ENCODE measurements at regions not wholly inside any gene's neighbourhood (a gene's known extent, or its start where the extent isn't known, plus 50 kb on each side); places are given as distances from the start of the nearest gene placed in this dataset.

GRCh38 chr7:41459623-41460261, 243.1 kb downstream of the INHBA start:
- Histone ChIP-seq H3K36me3 (no peaks in the 10 kb centered on the region), H3K4me1 (replicated peaks) (no peaks in the 10 kb centered on the region), H3K27ac (no peak overlapping the region), H3K27me3 (replicated peaks; ENCODE audit: insufficient read depth) (no peaks in the 10 kb centered on the region), H3K4me3 (no peak overlapping the region), H3K9me3 (no peaks in the 10 kb centered on the region)
- DNase-seq (ENCODE audit: low spot score) = no peak
- WGBS = 65% methylated on average over 8 of the region's 8 CpGs
- intact Hi-C loops (cut with DNase I) = no loop called here
- TF ChIP-seq POLR2A (IDR thresholded peaks at IDR 0.05) (no peak), CTCF (IDR thresholded peaks at IDR 0.05) (no peak), POLR2AphosphoS5 (IDR thresholded peaks at IDR 0.05) (no peak)

- TF ChIP-seq CTCF (IDR thresholded peaks at IDR 0.05) = no peak
- no peak for TF ChIP-seq POLR2AphosphoS5 (IDR thresholded peaks at IDR 0.05)
- TF ChIP-seq POLR2A (IDR thresholded peaks at IDR 0.05) = no peak
- no peaks in the 10 kb centered on the region for H3K4me1 ChIP-seq (replicated peaks)
- intact Hi-C loops (cut with DNase I) = no loop called here
- no peaks in the 10 kb centered on the region for H3K27me3 ChIP-seq (replicated peaks; ENCODE audit: insufficient read depth)
- 89% methylated on average over 5 of the region's 5 CpGs for WGBS
- no peak overlapping the region for H3K27ac ChIP-seq
- DNase-seq (ENCODE audit: low spot score) = no peak
- no peaks in the 10 kb centered on the region for H3K9me3 ChIP-seq
- no peak overlapping the region for H3K4me3 ChIP-seq
- H3K36me3 ChIP-seq = no peaks in the 10 kb centered on the region
Measured at GRCh38 chr7:41459183-41459582, 243.7 kb downstream of the INHBA start.

GRCh38 chr7:41457832-41458437, 245.0 kb downstream of the INHBA start:
- H3K9me3 ChIP-seq = no peaks in the 10 kb centered on the region
- no peak for DNase-seq (ENCODE audit: low spot score)
- no peaks in the 10 kb centered on the region for H3K4me1 ChIP-seq (replicated peaks)
- H3K27me3 ChIP-seq (replicated peaks; ENCODE audit: insufficient read depth) = no peaks in the 10 kb centered on the region
- H3K36me3 ChIP-seq = no peaks in the 10 kb centered on the region
- TF ChIP-seq CTCF (IDR thresholded peaks at IDR 0.05) (no peak), POLR2A (IDR thresholded peaks at IDR 0.05) (no peak), POLR2AphosphoS5 (IDR thresholded peaks at IDR 0.05) (no peak)
- intact Hi-C loops (cut with DNase I) = no loop called here
- H3K27ac ChIP-seq = no peak overlapping the region
- H3K4me3 ChIP-seq = no peak overlapping the region

GRCh38 chr7:41451826-41452225, 251.1 kb downstream of the INHBA start:
- no peak for DNase-seq (ENCODE audit: low spot score)
- intact Hi-C loops (cut with DNase I) = no loop called here
- H3K4me3 ChIP-seq = no peak overlapping the region
- no peak overlapping the region for H3K27ac ChIP-seq
- 97% methylated on average over 1 of the region's 1 CpG for WGBS
- no peaks in the 10 kb centered on the region for H3K9me3 ChIP-seq
- TF ChIP-seq POLR2AphosphoS5 (IDR thresholded peaks at IDR 0.05) (no peak), CTCF (IDR thresholded peaks at IDR 0.05) (no peak), POLR2A (IDR thresholded peaks at IDR 0.05) (no peak)
- no peaks in the 10 kb centered on the region for H3K4me1 ChIP-seq (replicated peaks)
- no peaks in the 10 kb centered on the region for H3K27me3 ChIP-seq (replicated peaks; ENCODE audit: insufficient read depth)
- H3K36me3 ChIP-seq = no peaks in the 10 kb centered on the region

- Histone ChIP-seq H3K36me3 (no peaks in the 10 kb centered on the region), H3K4me1 (replicated peaks) (no peaks in the 10 kb centered on the region), H3K4me3 (no peak overlapping the region), H3K27ac (no peak overlapping the region), H3K27me3 (replicated peaks; ENCODE audit: insufficient read depth) (no peaks in the 10 kb centered on the region), H3K9me3 (no peaks in the 10 kb centered on the region)
- 75% methylated on average over 5 of the region's 5 CpGs for WGBS
- TF ChIP-seq POLR2AphosphoS5 (IDR thresholded peaks at IDR 0.05) (no peak), POLR2A (IDR thresholded peaks at IDR 0.05) (no peak)
- DNase-seq (ENCODE audit: low spot score) = no peak
- intact Hi-C loops (cut with DNase I) = no loop called here
Measured at GRCh38 chr7:41449694-41450093, 253.2 kb downstream of the INHBA start.
